HG02623 (cell line): ENCODE measurements at regions not wholly inside any gene's neighbourhood (a gene's known extent, or its start where the extent isn't known, plus 50 kb on each side); places are given as distances from the start of the nearest gene placed in this dataset.

Experiments
- ATAC-seq: cut with Tn5 transposase; IDR thresholded peaks from one replicate; pipeline ENCODE4 v1.9.1; 2021; ENCODE audit warnings: moderate library complexity; ENCODE audit not compliant: unreplicated experiment

DNA sequence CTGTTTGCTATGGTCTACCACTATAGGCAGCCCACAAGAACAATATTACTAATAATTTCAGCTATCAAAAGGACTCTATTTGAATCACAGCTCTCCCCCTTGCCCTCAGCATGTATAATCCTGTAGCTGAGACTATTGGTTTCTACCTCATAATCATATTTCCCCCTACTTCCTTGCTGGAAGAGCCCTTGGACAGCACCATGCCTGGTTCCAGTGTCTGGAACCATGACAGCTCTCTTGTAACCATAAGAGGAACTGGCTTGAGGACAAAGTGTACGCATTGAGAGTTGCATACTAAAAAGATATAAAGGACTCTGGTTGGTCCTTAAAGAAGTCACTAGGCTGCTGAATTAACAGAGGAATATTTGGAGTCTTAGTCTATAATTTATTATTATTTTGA lies 110.7 kb upstream of the ZRANB2 start:
- ATAC-seq: no peak

DNA sequence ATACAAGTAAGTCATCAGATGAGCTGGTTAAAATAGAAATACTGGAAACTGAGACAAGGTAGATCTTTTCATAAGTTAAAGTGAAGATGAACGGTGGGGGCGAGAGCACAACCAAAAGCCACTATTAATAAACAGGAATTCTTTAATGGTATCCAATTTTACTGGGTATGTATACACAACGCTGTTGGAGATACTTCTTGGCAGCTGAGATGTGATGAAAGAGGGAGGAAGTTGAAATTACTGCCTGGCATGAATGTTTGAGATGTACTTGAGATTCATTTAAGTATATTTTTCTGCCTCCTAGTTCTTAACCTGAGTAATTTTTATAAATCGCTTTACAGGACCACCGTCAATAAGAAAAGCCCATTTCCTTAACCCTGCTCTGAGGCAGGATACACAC lies 110.0 kb upstream of the ZRANB2 start:
- ATAC-seq: no peak

DNA sequence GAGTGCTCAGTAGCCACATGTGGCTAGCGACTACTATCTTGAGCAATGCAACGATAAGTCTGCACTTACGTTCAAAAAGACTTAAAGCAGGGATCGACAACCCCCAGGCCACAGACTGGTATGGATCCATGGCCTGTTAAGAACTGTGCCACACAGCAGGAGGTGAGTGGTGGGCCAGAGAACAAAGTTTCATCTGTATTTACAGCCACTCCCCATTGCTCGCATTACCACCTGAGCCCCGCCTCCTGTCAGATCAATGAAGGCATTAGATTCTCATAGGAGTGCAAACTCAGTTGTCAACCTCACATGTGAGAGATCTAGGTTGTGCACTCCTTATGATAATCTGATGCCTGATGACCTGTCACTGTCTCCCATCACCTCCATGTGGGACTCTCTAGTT lies 103.6 kb upstream of the ZRANB2 start:
- no peak for ATAC-seq

DNA sequence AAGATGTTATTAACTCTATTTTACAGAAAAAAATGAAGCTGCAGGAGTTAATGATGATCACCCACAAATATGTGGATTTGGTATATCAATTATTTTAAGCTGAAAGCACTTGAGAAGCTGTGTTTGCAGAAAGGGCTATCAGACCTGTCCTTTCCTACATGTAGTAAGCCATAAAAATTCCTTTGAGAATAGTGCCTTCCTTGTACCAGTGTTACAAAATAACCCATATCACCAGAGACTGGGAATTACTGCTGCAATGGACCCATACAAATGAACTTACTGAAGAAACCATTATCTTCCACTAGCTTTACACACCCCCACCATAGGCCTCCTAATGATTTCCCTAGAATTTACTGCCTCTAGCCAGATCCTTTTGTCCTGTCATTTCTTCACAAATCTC lies 99.2 kb upstream of the ZRANB2 start:
- ATAC-seq: no peak

DNA sequence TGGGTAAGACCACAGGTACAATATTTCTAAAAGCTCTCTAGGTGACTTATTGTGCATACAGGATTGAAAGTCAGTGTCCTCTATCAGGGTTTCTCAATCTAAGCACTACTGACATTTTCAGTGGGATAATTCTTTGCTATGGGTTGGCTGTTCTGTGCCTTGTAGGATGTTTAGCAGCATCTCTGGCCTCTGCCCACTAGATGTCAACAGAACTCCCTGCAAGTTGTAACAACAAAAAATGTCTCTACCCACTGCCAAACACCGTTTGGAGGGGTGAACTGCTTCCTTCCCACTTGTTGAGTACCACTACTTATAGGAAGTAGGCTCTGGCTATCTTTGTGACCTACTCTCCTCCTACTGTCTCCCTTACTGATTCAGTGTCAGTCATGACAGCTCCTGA lies 90.1 kb upstream of the ZRANB2 start:
- no peak for ATAC-seq

DNA sequence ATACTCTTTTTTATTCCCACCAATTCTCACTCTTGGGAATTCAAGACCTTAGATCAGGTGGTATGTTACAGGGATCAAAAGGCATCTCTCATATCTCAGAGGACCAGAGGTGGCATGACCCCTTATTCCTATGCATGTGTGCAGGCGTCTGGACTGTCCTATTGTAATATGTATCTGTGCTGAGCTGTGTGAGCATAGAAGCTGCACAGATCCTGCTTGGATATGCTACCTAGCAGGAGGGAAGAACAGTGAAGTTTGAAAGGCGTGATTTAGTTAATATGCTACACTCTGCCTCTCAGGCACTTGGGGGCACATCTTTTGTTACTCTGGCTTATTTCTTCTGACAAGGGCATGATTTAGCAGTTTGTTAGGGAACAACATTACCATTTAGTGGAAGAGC lies 86.7 kb upstream of the ZRANB2 start:
- ATAC-seq: no peak

DNA sequence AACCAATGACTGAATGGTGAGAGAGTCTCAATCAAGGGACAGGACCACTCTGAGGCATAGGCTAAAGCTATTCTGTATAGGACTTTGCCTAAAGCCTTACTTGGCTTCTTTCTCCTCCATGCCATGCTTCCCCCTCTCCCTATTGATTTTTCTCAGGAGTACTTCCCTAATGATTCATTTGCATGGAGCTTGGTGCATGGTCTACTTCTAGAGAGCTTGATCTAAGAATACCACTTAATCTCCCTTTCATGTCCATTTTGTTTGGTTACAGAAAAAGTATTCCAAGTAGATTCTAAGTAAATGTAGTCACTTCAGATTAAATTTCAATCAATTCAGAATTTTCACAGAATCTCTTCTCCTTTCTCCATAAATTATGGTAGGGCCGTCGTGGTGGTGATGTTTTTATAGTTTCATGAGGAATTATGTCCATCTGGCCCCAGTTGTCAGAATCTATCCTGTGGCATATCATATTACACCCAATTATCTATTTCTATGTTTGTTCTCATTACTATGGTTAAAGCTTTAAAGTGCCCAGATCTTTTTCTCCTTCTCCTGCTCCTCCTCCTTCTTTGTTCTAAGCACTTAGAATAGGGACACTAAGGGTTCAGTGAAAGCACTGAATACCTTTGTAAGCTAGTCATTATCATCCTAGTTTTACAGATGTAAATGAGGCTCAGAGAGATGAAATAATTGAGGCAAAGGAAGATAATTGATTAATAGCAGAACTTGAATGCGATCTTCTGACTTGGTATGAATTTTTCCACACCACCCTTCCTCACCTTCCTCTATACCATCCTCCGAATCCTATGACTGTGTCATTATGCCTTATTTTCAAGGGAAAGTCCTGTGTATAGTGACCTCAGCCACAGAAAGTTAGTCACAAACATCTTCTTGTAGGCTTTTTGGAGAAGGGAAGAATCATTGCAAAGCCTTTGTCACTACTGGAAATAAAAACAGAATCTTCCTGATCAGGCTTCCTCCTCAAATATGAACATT lies 85.6 kb upstream of the ZRANB2 start:
- ATAC-seq: no peak

DNA sequence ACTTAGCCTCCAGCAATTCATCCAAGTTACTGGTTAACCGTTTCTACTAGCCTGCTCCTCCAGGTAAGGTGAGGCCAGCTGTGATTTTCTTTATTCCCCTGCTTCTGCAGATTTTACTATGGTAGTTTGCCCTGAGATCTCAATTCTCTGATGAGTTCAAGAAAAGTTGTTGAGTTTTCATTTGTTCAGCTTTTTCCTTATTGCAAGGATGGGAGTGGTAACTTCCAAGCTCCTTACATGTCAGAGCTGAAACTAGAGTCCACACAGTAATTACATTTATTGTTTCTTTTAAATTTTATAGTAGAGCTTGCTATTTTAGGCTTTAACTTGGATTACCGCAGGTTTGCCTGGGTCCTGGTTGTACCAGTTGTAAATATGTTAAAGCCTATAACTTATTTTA lies 76.9 kb upstream of the ZRANB2 start:
- no peak for ATAC-seq

DNA sequence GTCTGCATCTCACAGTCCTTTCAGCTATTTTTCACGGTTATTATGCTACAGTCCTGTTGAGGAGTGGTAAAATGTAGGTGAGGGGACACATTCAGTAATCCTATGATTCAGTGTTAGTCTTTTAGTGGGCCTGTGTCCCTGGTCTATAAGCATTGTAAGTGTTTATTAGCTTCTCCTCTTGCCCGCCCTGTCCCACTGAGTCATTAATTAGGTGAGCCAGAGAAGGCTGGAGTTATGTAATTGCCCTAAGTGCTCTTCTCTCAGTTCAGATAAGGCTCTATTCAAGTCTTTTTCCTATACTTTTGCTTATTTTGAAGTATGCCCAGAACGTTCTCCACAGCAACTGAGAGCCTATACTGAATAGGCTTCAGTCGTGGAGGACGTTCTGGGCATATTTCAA lies 76.3 kb upstream of the ZRANB2 start:
- no peak for ATAC-seq

DNA sequence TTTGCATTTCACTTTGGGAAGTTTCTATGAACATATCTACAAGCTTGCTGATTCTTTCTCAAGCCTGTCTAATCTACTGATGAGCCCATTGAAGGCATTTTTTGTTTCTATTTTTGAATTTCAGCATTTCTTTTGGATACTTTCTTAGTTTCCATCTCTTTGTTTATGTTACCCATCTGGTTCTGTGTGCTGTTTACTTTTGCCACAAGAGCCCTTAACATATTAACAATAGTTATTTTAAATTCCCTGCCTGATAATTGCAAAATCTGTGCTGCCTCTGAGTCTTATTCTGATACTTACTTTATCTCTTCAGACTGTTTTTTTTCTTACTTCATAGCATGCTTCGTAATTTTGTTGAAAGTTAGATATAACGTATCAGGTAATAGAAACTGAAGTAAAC lies 75.8 kb upstream of the ZRANB2 start:
- no peak for ATAC-seq

DNA sequence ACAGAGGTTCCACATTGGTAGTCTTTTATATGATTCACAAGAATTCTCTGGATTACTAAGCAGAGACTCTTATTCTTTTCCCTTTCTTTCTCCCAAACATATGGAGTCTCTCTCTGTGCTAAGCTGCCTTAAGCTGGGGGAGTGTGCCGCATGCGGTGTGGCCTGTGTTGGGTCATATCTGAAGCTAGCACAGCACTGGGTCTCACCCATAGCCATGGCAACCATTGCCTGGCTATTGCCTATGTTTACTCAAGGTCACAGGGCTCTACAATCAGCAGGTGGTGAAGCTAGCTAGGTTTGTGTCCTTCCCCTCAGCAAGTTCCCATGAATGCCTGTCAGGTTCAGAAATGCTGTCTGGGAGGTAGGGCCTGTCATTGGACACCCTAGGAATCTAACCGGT lies 73.6 kb upstream of the ZRANB2 start:
- ATAC-seq: no peak

DNA sequence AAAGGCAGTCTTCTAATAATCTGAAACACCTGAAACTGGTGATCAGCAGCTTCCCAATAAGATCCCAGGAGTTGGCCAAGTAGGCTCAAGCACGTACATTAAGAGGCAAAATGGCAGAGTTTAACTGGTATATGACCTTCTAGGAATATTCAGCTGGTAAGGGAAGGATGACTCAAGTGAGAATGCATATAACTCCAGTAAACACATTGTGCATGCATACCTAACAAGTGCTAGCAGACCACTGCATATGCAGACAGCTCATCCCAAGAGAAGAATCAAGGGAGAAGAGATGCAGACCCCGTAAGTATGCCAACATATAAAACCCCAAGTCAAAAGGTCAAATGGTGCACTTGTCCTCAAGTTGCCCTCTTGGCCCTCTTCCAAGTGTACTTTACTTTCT lies 73.0 kb upstream of the ZRANB2 start:
- no peak for ATAC-seq

DNA sequence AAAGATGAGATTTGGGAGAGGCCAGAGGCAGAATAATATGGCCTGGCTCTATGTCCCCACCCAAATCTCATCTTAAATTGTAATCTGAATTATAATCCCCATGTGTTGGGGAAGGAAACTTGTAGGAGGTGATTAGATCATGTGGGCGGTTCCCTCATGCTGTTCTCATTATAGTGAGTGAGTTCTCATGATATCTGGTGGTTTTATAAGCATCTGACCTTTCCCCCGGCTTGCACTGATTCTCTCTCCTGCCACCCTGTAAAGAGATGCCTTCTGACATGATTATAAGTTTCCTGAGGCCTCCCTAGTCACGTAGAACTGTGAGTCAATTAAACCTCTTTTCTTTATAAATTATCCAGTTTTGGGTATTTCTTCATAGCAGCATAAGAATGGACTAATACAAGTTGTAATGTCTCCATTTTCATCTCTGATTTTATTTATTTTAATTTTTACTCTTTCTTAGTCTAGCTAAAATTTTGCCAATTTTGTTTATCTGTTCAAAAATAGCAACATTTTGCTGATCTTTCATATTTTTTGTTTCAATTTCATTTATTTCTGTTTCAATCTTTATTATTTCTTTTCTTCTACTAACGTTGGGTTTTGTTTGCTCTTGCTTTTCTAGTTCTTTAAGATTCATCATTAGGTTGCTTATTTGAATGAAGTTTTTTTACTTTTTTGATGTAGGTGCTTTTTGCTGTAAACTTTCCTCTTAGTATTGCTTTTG lies 67.0 kb upstream of the ZRANB2 start:
- ATAC-seq: no peak

DNA sequence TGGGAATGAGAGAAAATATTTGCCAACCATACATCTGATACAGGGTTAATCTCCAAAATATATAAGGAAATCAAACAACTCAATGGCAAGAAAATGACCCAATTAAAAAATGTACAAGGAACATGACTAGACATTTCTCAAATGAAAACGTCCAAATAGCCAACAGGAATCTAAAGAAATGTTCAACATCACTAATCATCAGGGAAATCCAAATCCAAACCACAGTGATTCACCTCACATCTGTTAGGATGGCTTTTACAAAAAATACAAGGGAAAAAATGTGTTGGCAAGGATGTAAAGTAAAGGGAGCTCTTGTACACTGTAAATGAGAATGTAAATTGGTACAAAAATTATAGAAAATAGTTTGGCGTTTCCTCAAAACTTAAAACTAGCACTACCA lies 54.7 kb upstream of the ZRANB2 start:
- ATAC-seq: no peak
